Ascending aorta (tissue), 2 donors: ENCODE measurements at regions not wholly inside any gene's neighbourhood (a gene's known extent, or its start where the extent isn't known, plus 50 kb on each side); places are given as distances from the start of the nearest gene placed in this dataset.

Experiments
- DNase-seq, 2 donors: peaks; one replicate each; pipeline ENCODE4 v3.0.0-alpha.2; 2019; ENCODE audit warnings: low spot score in 2 of 2
- H3K27ac ChIP-seq, 2 donors: fragments of 200-600 bp; sonication (generic); one replicate each; pipeline ENCODE4 v1.5.1; 2016 to 2017; ENCODE audit warnings: mild to moderate bottlenecking in 1 of 2
- H3K27me3 ChIP-seq: fragments of 200-600 bp; sonication (generic); one replicate; pipeline ENCODE4 v1.5.1; 2017
- H3K36me3 ChIP-seq, 2 donors: fragments of 200-600 bp; sonication (generic); one replicate each; pipeline ENCODE4 v1.5.1; 2016
- H3K4me1 ChIP-seq, 2 donors: fragments of 200-600 bp; sonication (generic); one replicate each; pipeline ENCODE4 v1.5.1; 2016 to 2017; ENCODE audit warnings: mild to moderate bottlenecking in 1 of 2
- H3K4me3 ChIP-seq, 2 donors: fragments of 200-600 bp; sonication (generic); one replicate each; pipeline ENCODE4 v1.5.1; 2016 to 2017; ENCODE audit warnings: mild to moderate bottlenecking in 1 of 2
- H3K9me3 ChIP-seq, 2 donors: fragments of 200-600 bp; sonication (generic); one replicate each; pipeline ENCODE4 v1.5.1; 2016
- intact Hi-C: fragments of 100-400 bp; cut with DNase I; formaldehyde crosslinking; loops from one replicate; pipeline ENCODE4 v1.15.1; 2023
- TF ChIP-seq, protein P1 (sequence below), 3 experiments: fragments of 200-600 bp in 2 of 3; fragments of 450-650 bp in 1 of 3; sonication (generic) in 2 of 3; IDR thresholded peaks; one replicate each; pipeline ENCODE4 v1.5.1; 2016 to 2019; ENCODE audit warnings: antibody characterized with exemption in 3 of 3, mild to moderate bottlenecking in 1 of 3, moderate library complexity in 1 of 3

DNA sequence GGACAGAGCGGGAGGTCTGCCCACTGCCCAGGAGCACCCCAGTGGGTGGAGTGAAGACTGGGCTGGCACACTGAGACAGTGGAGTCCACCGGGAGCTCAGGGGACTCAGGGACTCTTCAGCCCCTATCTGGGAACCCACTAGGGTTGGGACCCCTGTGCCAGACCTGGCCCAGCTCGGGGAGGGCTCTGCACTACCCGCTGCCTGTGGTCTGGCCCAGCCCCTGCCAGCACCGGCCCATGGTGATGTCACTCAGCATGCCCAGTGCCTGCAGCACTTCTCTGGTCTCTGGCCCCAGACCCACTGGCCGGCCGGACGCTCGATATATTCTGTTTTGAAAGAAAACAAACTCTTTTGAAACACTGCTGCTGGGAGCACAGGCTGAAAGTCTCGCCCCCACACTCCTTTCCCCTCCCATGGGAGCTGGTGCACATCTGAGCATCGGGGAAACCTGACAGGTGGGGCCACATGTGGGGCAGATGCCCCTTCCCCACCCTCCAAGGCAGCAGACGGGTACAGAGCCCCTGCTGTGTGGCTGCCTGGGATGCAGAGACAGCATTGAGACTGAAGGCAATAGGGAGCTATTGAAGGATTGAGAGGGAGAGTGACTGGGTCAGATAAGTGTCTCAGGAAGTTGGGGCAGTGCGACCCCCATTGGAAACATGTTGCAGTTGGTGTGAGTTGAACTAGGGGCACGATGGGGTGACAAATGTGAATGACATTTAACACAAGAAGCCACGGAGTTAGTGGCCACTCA is 62.9 kb downstream of the MYEOV start:
- Histone ChIP-seq H3K36me3 (no peaks in the 10 kb centered on the region), H3K9me3 (peaks cover 0 to 7% of the 10 kb centered on the region in 2 donors), H3K4me3 (no peak overlapping the region), H3K27me3 (no peaks in the 10 kb centered on the region), H3K4me1 (peaks cover 0 to 2% of the 10 kb centered on the region in 2 donors), H3K27ac (no peak overlapping the region)
- TF ChIP-seq, protein P1, sequence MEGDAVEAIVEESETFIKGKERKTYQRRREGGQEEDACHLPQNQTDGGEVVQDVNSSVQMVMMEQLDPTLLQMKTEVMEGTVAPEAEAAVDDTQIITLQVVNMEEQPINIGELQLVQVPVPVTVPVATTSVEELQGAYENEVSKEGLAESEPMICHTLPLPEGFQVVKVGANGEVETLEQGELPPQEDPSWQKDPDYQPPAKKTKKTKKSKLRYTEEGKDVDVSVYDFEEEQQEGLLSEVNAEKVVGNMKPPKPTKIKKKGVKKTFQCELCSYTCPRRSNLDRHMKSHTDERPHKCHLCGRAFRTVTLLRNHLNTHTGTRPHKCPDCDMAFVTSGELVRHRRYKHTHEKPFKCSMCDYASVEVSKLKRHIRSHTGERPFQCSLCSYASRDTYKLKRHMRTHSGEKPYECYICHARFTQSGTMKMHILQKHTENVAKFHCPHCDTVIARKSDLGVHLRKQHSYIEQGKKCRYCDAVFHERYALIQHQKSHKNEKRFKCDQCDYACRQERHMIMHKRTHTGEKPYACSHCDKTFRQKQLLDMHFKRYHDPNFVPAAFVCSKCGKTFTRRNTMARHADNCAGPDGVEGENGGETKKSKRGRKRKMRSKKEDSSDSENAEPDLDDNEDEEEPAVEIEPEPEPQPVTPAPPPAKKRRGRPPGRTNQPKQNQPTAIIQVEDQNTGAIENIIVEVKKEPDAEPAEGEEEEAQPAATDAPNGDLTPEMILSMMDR (IDR thresholded peaks at IDR 0.05): no peak
- intact Hi-C loops: no loop called here
- peak in 1 of 2 donors; percentile 50 for DNase-seq

DNA sequence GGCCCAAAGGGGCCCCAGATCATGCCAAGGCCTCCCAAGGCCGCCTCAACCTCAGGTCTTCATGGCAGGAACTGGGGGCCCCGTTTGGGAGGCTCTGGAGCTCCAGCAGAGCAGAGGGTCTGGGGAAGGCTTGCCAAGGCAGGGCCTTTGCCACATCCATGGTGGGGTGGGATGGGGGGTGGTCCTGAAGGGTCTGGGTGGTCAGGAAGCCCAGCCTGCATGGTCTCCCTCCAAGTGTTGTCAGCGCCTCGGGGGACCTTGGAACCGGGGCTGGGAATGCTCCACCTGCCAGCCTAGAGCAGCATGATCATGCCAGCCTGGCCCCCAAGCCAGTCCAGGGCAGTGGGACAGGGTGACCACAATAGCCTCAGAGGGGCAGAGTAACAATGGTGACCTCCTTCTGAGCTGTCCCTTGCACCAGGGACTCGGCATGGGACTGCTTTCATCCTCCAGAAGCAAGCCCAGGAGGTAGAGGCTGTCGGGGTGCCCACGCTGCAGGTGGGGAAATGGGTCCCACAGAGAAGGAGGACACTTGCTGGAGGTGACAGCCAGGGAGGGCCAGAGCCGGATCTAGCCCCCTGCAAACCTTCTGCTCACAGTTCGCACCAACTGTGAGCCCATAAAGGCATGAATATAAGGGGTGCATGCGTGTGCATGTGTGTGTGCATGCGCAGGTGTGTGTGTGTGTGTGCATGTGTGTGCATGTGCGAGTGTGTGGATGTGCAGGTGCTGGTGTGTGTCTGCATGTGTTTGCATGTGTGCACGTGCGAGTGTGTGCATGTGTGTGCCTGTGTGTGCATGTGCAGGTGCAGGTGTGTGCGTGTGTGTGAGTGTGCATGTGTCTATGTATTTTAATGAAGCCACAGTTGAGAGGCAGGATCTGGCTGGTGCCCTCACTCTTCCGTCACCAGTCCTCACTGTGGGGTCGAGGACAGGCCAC is 63.8 kb downstream of the MYEOV start:
- peak in 1 of 2 donors; percentile 34 for DNase-seq
- H3K9me3 ChIP-seq: peaks cover 0 to 7% of the 10 kb centered on the region in 2 donors
- H3K4me3 ChIP-seq: no peak overlapping the region
- intact Hi-C loops: no loop called here
- H3K27me3 ChIP-seq: no peaks in the 10 kb centered on the region
- peaks cover 0 to 2% of the 10 kb centered on the region in 2 donors for H3K4me1 ChIP-seq
- no peaks in the 10 kb centered on the region for H3K36me3 ChIP-seq
- TF ChIP-seq, protein P1 (IDR thresholded peaks at IDR 0.05): no peak
- H3K27ac ChIP-seq: no peak overlapping the region

GRCh38 chr11:69358398-69359020 is 64.6 kb downstream of the MYEOV start:
- no peaks in the 10 kb centered on the region for H3K36me3 ChIP-seq
- DNase-seq: peak in 1 of 2 donors; percentile 51
- H3K27ac ChIP-seq: no peak overlapping the region
- peaks cover 0 to 7% of the 10 kb centered on the region in 2 donors for H3K9me3 ChIP-seq
- H3K4me1 ChIP-seq: peaks cover 0 to 2% of the 10 kb centered on the region in 2 donors
- TF ChIP-seq, protein P1 (IDR thresholded peaks at IDR 0.05): no peak
- H3K27me3 ChIP-seq: no peaks in the 10 kb centered on the region
- H3K4me3 ChIP-seq: no peak overlapping the region
- intact Hi-C loops: no loop called here

- no peaks in the 10 kb centered on the region for H3K27me3 ChIP-seq
- H3K4me1 ChIP-seq: peaks cover 0 to 2% of the 10 kb centered on the region in 2 donors
- intact Hi-C loops: no loop called here
- TF ChIP-seq, protein P1 (IDR thresholded peaks at IDR 0.05): no peak
- H3K4me3 ChIP-seq: no peak overlapping the region
- no peak overlapping the region for H3K27ac ChIP-seq
- no peaks in the 10 kb centered on the region for H3K36me3 ChIP-seq
- DNase-seq: no peak
- H3K9me3 ChIP-seq: peaks cover 0 to 7% of the 10 kb centered on the region in 2 donors
These were observed 66.0 kb downstream of the MYEOV start for GRCh38 chr11:69359735-69360480.

DNA sequence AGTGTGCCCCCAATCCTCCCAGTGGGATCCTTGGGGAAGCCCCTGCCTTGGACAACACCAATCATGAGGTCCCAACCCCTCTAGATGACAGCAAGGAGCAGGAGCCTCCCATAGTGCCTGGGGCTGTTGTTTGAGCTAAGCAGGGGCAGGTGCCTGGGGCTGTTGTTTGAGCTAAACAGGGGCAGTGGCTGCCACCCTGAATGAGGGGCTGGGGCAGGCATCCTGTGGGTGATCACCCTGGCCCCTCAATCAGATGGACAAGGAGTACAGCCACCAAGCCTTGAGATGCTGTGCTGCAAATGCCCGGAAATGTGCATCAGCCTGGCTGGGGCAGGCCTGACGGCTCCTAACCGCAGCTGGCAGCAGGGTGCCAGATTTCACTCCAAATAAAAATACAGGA is 66.7 kb downstream of the MYEOV start:
- TF ChIP-seq, protein P1 (IDR thresholded peaks at IDR 0.05): no peak
- Histone ChIP-seq H3K4me1 (peaks cover 0 to 2% of the 10 kb centered on the region in 2 donors), H3K9me3 (peaks cover 0 to 7% of the 10 kb centered on the region in 2 donors), H3K27me3 (no peaks in the 10 kb centered on the region), H3K4me3 (no peak overlapping the region), H3K27ac (no peak overlapping the region), H3K36me3 (no peaks in the 10 kb centered on the region)
- intact Hi-C loops: no loop called here
- DNase-seq: peak in 1 of 2 donors; percentile 33
